H9 (cell line): ENCODE measurements at regions not wholly inside any gene's neighbourhood (a gene's known extent, or its start where the extent isn't known, plus 50 kb on each side); places are given as distances from the start of the nearest gene placed in this dataset.

Experiments used
- DNase-seq: peaks from one replicate; pipeline ENCODE4 v3.0.0-alpha.2; 2017
- H2AFZ ChIP-seq: one replicate; pipeline ENCODE4 v1.6.1; 2013; ENCODE audit warnings: mild to moderate bottlenecking, low read length, control low read depth, moderate library complexity
- H2AK5ac ChIP-seq: 2 replicates; pipeline ENCODE4 v1.6.1; 2013; ENCODE audit warnings: low read length, control low read depth, mixed read lengths; ENCODE audit not compliant: insufficient read length
- H2BK120ac ChIP-seq: one replicate; pipeline ENCODE4 v1.6.1; 2013; ENCODE audit warnings: low read depth, mild to moderate bottlenecking, low read length, control low read depth, inconsistent platforms; ENCODE audit not compliant: poor library complexity, severe bottlenecking
- H2BK12ac ChIP-seq: 2 replicates; pipeline ENCODE4 v1.6.1; 2013; ENCODE audit warnings: low read length, control low read depth, mixed read lengths, low read depth; ENCODE audit not compliant: insufficient read length
- H2BK15ac ChIP-seq: 2 replicates; pipeline ENCODE4 v1.6.1; 2013; ENCODE audit warnings: low read depth, low read length, control low read depth
- H2BK20ac ChIP-seq: one replicate; pipeline ENCODE4 v1.6.1; 2013; ENCODE audit warnings: low read depth, mild to moderate bottlenecking, low read length, control low read depth, inconsistent platforms; ENCODE audit not compliant: poor library complexity, severe bottlenecking
- H2BK5ac ChIP-seq: 2 replicates; pipeline ENCODE4 v1.6.1; 2013; ENCODE audit warnings: low read length, control low read depth, mixed read lengths; ENCODE audit not compliant: insufficient read length
- H3K14ac ChIP-seq: 2 replicates; pipeline ENCODE4 v1.6.1; 2013; ENCODE audit warnings: low read length, control low read depth; ENCODE audit not compliant: insufficient read depth
- H3K18ac ChIP-seq: 2 replicates; pipeline ENCODE4 v1.6.1; 2013; ENCODE audit warnings: low read depth, mild to moderate bottlenecking, mixed read lengths, low read length, control low read depth; ENCODE audit not compliant: insufficient read length
- H3K23ac ChIP-seq: 2 replicates; pipeline ENCODE4 v1.6.1; 2013; ENCODE audit warnings: low read length, control low read depth, mixed read lengths, low read depth; ENCODE audit not compliant: insufficient read length
- H3K23me2 ChIP-seq: 2 replicates; pipeline ENCODE4 v1.6.1; 2013; ENCODE audit warnings: low read depth, mild to moderate bottlenecking, mixed read lengths, low read length, control low read depth; ENCODE audit not compliant: insufficient read length, poor library complexity, severe bottlenecking
- H3K27ac ChIP-seq: 2 replicates; pipeline ENCODE4 v1.5.1; 2013; ENCODE audit warnings: low read length, control low read depth, mixed read lengths, low read depth; ENCODE audit not compliant: insufficient read length
- H3K27me3 ChIP-seq: 2 replicates; pipeline ENCODE4 v1.6.1; 2013; ENCODE audit warnings: low read length, control low read depth, inconsistent platforms; ENCODE audit not compliant: insufficient read depth
- H3K4ac ChIP-seq: 2 replicates; pipeline ENCODE4 v1.6.1; 2013; ENCODE audit warnings: low read depth, mild to moderate bottlenecking, control low read depth, inconsistent platforms, low read length, moderate library complexity
- H3K4me1 ChIP-seq: 2 replicates; pipeline ENCODE4 v1.6.1; 2013; ENCODE audit warnings: low read length, control low read depth, inconsistent platforms; ENCODE audit not compliant: insufficient read depth
- H3K4me2 ChIP-seq: 2 replicates; pipeline ENCODE4 v1.6.1; 2013; ENCODE audit warnings: low read length, control low read depth, mixed read lengths; ENCODE audit not compliant: insufficient read length, insufficient read depth
- H3K56ac ChIP-seq: 2 replicates; pipeline ENCODE4 v1.6.1; 2013; ENCODE audit warnings: low read depth, mild to moderate bottlenecking, mixed read lengths, low read length, control low read depth; ENCODE audit not compliant: insufficient read length
- H3K79me1 ChIP-seq: 2 replicates; pipeline ENCODE4 v1.6.1; 2013; ENCODE audit warnings: low read depth, mild to moderate bottlenecking, moderate library complexity, low read length, control low read depth, inconsistent platforms; ENCODE audit not compliant: insufficient read depth, poor library complexity, severe bottlenecking
- H3K79me2 ChIP-seq: 2 replicates; pipeline ENCODE4 v1.6.1; 2013; ENCODE audit warnings: low read length, control low read depth, inconsistent platforms; ENCODE audit not compliant: insufficient read depth
- H3K9ac ChIP-seq: 2 replicates; pipeline ENCODE4 v1.6.1; 2013; ENCODE audit warnings: low read length, control low read depth, mixed read lengths; ENCODE audit not compliant: insufficient read length; ENCODE audit errors: extremely low read depth
- H3K9me3 ChIP-seq: one replicate; pipeline ENCODE4 v1.6.1; 2013; ENCODE audit warnings: low read depth, low read length, inconsistent platforms; ENCODE audit not compliant: control insufficient read depth
- H3T11ph ChIP-seq: one replicate; pipeline ENCODE4 v1.6.1; 2013; ENCODE audit warnings: mild to moderate bottlenecking, low read length, control low read depth, inconsistent platforms
- H4K20me1 ChIP-seq: one replicate; pipeline ENCODE4 v1.6.1; 2013; ENCODE audit not compliant: control insufficient read depth, insufficient read length, insufficient read depth
- H4K5ac ChIP-seq: 2 replicates; pipeline ENCODE4 v1.6.1; 2013; ENCODE audit warnings: low read depth, mild to moderate bottlenecking, mixed read lengths, low read length, control low read depth; ENCODE audit not compliant: insufficient read length
- H4K8ac ChIP-seq: replicated peaks from 2 replicates; pipeline ENCODE4 v1.6.1; 2013; ENCODE audit warnings: low read length, control low read depth, mixed read lengths, low read depth; ENCODE audit not compliant: insufficient read length
- H4K91ac ChIP-seq: 2 replicates; pipeline ENCODE4 v1.6.1; 2013; ENCODE audit warnings: low read depth, mild to moderate bottlenecking, moderate library complexity, mixed read lengths, low read length, control low read depth; ENCODE audit not compliant: insufficient read length
- H3K27ac Mint-ChIP-seq, 3 experiments: 2 replicates in 2 of 3; 3 replicates in 1 of 3; pipeline ENCODE4 v1.8.0; 2020 to 2021; ENCODE audit warnings: mixed read lengths in 3 of 3, mild to moderate bottlenecking in 1 of 3, moderate library complexity in 1 of 3
- H3K27me3 Mint-ChIP-seq: 2 replicates; pipeline ENCODE4 v1.8.0; 2021; ENCODE audit warnings: low read depth, mild to moderate bottlenecking, moderate library complexity, mixed read lengths
- H3K36me3 Mint-ChIP-seq, 3 experiments: 2 replicates in 2 of 3; 3 replicates in 1 of 3; pipeline ENCODE4 v1.8.0; 2020 to 2021; ENCODE audit warnings: low read depth in 3 of 3, mixed read lengths in 3 of 3; ENCODE audit not compliant: insufficient read depth in 1 of 3
- H3K4me1 Mint-ChIP-seq, 2 experiments: 2 replicates each; pipeline ENCODE4 v1.8.0; 2020; ENCODE audit warnings: mixed read lengths in 2 of 2
- H3K4me3 Mint-ChIP-seq, 2 experiments: 2 replicates in 1 of 2; 3 replicates in 1 of 2; pipeline ENCODE4 v1.8.0; 2020 to 2021; ENCODE audit warnings: mild to moderate bottlenecking in 2 of 2, mixed read lengths in 2 of 2, moderate library complexity in 1 of 2
- H3K9me3 Mint-ChIP-seq, 2 experiments: 2 replicates in 1 of 2; 3 replicates in 1 of 2; pipeline ENCODE4 v1.8.0; 2020; ENCODE audit warnings: mild to moderate bottlenecking in 2 of 2, mixed read lengths in 2 of 2, moderate library complexity in 1 of 2
- WGBS: extraction: QIAGEN DNeasy Blood & Tissue Kit; methylation state at CpG from one replicate; pipeline ENCODE4 v1.1.7; 2013; ENCODE audit warnings: missing lambda C conversion rate, low lambda C conversion rate, mixed read lengths; ENCODE audit not compliant: insufficient read length; ENCODE audit errors: extremely low coverage; 5-methylcytosine and 5-hydroxymethylcytosine counted together
- TF ChIP-seq, protein P1 (sequence below): fragments of 200-600 bp; sonication (generic); conservative IDR thresholded peaks from 3 replicates; pipeline ENCODE4 v1.8.0; 2021; ENCODE audit warnings: antibody characterized with exemption, mild to moderate bottlenecking

DNA sequence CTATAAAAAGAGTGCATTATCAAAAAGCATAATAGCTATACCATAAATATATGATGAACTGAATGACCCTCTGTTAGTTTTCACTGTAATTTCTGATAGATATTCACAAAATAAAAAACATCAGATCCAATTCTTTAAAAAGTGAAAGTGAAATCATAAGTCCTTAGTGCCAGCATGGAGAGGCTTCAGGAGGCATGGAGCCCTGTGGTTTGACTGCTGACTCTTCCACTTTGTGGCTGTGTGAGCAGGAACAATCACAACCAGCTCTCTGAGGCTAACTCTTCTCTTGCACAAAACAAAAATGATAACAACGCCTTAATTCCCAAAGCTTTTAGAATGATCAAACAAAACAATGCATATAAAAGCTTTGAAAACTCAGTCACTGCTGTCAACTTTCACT, 1143.9 kb downstream of the PDHA2 start:
- no peaks in the 10 kb centered on the region for H3K23me2 ChIP-seq
- no peak overlapping the region for H4K91ac ChIP-seq
- no peak overlapping the region for H3K56ac ChIP-seq
- no peaks in the 10 kb centered on the region for H4K20me1 ChIP-seq
- H2AK5ac ChIP-seq = no peak overlapping the region
- no peaks in the 10 kb centered on the region for H3K9me3 ChIP-seq
- H3K4me1 Mint-ChIP-seq = peaks cover 6 to 9% of the 10 kb centered on the region in 2 experiments; a peak in 3 of 4 replicates
- H3K4ac ChIP-seq = no peak overlapping the region
- no peak overlapping the region for H2BK5ac ChIP-seq
- H3K9me3 Mint-ChIP-seq = peaks cover 4 to 10% of the 10 kb centered on the region in 2 experiments; a peak in 2 of 5 replicates
- H3K79me1 ChIP-seq = no peaks in the 10 kb centered on the region
- H3K36me3 Mint-ChIP-seq = peaks cover 0 to 10% (median 6%) of the 10 kb centered on the region in 3 experiments; a peak in 5 of 7 replicates
- H3K4me2 ChIP-seq = no peak overlapping the region
- no peaks in the 10 kb centered on the region for H3K27me3 ChIP-seq
- no peak overlapping the region for H3K27ac Mint-ChIP-seq
- H3K23ac ChIP-seq = no peak overlapping the region
- no peak overlapping the region for H2BK15ac ChIP-seq
- H3T11ph ChIP-seq = no peak overlapping the region
- H3K27ac ChIP-seq = no peak overlapping the region
- no peak for DNase-seq
- WGBS = no CpG with 5 or more reads among the region's 1 CpG
- no peak overlapping the region for H4K8ac ChIP-seq
- H4K5ac ChIP-seq = no peak overlapping the region
- no peak overlapping the region for H3K9ac ChIP-seq
- no peak overlapping the region for H2BK20ac ChIP-seq
- H3K27me3 Mint-ChIP-seq = no peaks in the 10 kb centered on the region
- H3K79me2 ChIP-seq = no peaks in the 10 kb centered on the region
- H3K4me3 Mint-ChIP-seq = no peak overlapping the region
- H3K4me1 ChIP-seq = no peaks in the 10 kb centered on the region
- no peak overlapping the region for H2BK120ac ChIP-seq
- TF ChIP-seq, protein P1, sequence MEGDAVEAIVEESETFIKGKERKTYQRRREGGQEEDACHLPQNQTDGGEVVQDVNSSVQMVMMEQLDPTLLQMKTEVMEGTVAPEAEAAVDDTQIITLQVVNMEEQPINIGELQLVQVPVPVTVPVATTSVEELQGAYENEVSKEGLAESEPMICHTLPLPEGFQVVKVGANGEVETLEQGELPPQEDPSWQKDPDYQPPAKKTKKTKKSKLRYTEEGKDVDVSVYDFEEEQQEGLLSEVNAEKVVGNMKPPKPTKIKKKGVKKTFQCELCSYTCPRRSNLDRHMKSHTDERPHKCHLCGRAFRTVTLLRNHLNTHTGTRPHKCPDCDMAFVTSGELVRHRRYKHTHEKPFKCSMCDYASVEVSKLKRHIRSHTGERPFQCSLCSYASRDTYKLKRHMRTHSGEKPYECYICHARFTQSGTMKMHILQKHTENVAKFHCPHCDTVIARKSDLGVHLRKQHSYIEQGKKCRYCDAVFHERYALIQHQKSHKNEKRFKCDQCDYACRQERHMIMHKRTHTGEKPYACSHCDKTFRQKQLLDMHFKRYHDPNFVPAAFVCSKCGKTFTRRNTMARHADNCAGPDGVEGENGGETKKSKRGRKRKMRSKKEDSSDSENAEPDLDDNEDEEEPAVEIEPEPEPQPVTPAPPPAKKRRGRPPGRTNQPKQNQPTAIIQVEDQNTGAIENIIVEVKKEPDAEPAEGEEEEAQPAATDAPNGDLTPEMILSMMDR = no peak
- no peak overlapping the region for H3K14ac ChIP-seq
- H2BK12ac ChIP-seq = no peak overlapping the region
- no peak overlapping the region for H3K18ac ChIP-seq
- no peak overlapping the region for H2AFZ ChIP-seq
